NCI-H1105 (cell line): ENCODE measurements at regions not wholly inside any gene's neighbourhood (a gene's known extent, or its start where the extent isn't known, plus 50 kb on each side); places are given as distances from the start of the nearest gene placed in this dataset.

Experiments used
- DNase-seq: peaks from one replicate; lab custom pipeline; 2025; lab: John Stamatoyannopoulos, UW

GRCh38 chr5:168019143-168019542 is 272.3 kb upstream of the WWC1 start:
- DNase-seq: no peak

- no peak for DNase-seq
Observed at GRCh38 chr5:168020542-168021294, 270.7 kb upstream of the WWC1 start.

- no peak for DNase-seq
Observed at GRCh38 chr5:168022446-168023169, 268.8 kb upstream of the WWC1 start.

- no peak for DNase-seq
Observed at GRCh38 chr5:168023191-168023590, 268.3 kb upstream of the WWC1 start.

GRCh38 chr5:168024306-168024705 is 267.1 kb upstream of the WWC1 start:
- no peak for DNase-seq

- no peak for DNase-seq
Observed at GRCh38 chr5:168027007-168027406, 264.4 kb upstream of the WWC1 start.

GRCh38 chr5:168030912-168031311 is 260.5 kb upstream of the WWC1 start:
- DNase-seq: no peak

- no peak for DNase-seq
Observed at GRCh38 chr5:168031614-168032013, 259.8 kb upstream of the WWC1 start.

GRCh38 chr5:168039039-168039438 is 252.4 kb upstream of the WWC1 start:
- DNase-seq: no peak

- no peak for DNase-seq
Observed at GRCh38 chr5:168039566-168040248, 251.7 kb upstream of the WWC1 start.

- DNase-seq: no peak
Observed at GRCh38 chr5:168041583-168041982, 249.9 kb upstream of the WWC1 start.

- DNase-seq: no peak
Observed at GRCh38 chr5:168042284-168043068, 249.0 kb upstream of the WWC1 start.

- no peak for DNase-seq
Observed at GRCh38 chr5:168046163-168046562, 245.3 kb upstream of the WWC1 start.

GRCh38 chr5:168047043-168047668 is 244.3 kb upstream of the WWC1 start:
- DNase-seq: peak; percentile 14

GRCh38 chr5:168047669-168048111 is 243.8 kb upstream of the WWC1 start:
- no peak for DNase-seq

GRCh38 chr5:168048486-168048885 is 243.0 kb upstream of the WWC1 start:
- no peak for DNase-seq

- DNase-seq: no peak
Observed at GRCh38 chr5:168052686-168053085, 238.8 kb upstream of the WWC1 start.

GRCh38 chr5:168054091-168054490 is 237.4 kb upstream of the WWC1 start:
- DNase-seq: no peak

GRCh38 chr5:168055141-168055683 is 236.2 kb upstream of the WWC1 start:
- DNase-seq: no peak

- DNase-seq: no peak
Observed at GRCh38 chr5:168055961-168056360, 235.5 kb upstream of the WWC1 start.

- DNase-seq: no peak
Observed at GRCh38 chr5:168056499-168057182, 234.8 kb upstream of the WWC1 start.
